Memory B cell (primary cell): ENCODE measurements at regions not wholly inside any gene's neighbourhood (a gene's known extent, or its start where the extent isn't known, plus 50 kb on each side); places are given as distances from the start of the nearest gene placed in this dataset.
"Not testable (repeated sequence)": the region's sequence is repeated elsewhere in the genome, so short reads cannot be mapped to it uniquely, and the experiment has no call there.

ENCODE experiments used
- ATAC-seq: fragments of 150-1000 bp; cut with Tn5 transposase; 2 replicates; pipeline ENCODE4 v1.10.0; 2021; ENCODE audit warnings: low read depth, mild to moderate bottlenecking, moderate library complexity
- DNase-seq, 2 donors: peaks; one replicate each; pipeline ENCODE4 v3.0.0; 2022; ENCODE audit warnings: low spot score in 2 of 2
- H3K27ac Mint-ChIP-seq: one replicate; pipeline ENCODE4 v1.8.0; 2022; ENCODE audit warnings: mild to moderate bottlenecking, moderate library complexity, mixed read lengths
- H3K27me3 Mint-ChIP-seq: one replicate; pipeline ENCODE4 v1.8.0; 2022; ENCODE audit warnings: mixed read lengths
- H3K36me3 Mint-ChIP-seq: one replicate; pipeline ENCODE4 v1.8.0; 2022; ENCODE audit warnings: mild to moderate bottlenecking, mixed read lengths
- H3K4me1 Mint-ChIP-seq: one replicate; pipeline ENCODE4 v1.8.0; 2022; ENCODE audit warnings: mixed read lengths
- H3K4me3 Mint-ChIP-seq: one replicate; pipeline ENCODE4 v1.8.0; 2022; ENCODE audit warnings: mild to moderate bottlenecking, moderate library complexity, mixed read lengths
- H3K9me3 Mint-ChIP-seq: one replicate; pipeline ENCODE4 v1.8.0; 2022; ENCODE audit warnings: mixed read lengths

DNA sequence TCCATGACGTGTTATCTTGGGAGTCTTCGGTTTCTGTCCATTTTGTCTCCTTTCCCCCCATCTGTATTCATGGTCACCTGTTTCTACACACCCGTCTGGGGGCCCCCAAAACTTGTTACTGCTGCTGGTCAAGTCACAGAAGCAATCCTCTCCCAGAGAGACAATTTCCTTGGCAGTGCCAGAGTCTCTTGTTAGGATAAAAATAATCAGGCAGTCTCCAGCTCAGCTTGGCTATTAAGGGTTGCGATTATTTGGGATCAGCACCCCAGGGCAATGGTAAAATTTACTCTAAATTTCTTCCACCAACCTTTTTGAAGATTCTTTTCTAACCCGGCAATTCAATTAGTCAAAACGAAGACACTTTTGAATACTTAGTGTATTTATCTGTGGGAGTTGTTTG is 229.1 kb upstream of the JARID2 start:
- no peak for DNase-seq
- no peak overlapping the region for H3K4me3 Mint-ChIP-seq
- ATAC-seq = no peak

DNA sequence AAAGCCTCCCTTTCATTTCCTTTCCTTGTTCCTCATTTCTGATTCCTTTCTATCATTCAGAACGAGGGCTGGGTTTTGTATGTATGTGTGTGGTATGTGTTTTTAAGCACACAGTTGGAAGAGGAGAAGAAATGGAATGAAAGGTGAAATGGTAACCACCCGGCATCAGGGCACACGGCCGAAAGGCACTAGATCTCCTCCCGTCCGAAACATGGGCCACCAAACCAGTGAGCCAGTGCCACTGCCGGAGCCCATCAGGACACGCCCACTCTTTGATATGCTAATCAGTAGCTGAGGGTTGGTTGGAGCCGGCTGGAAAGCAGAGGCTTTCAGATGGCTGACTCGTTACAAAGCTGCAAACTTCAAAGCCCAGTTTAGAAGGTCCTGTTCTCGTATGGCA is 228.6 kb upstream of the JARID2 start:
- Mint-ChIP-seq H3K27ac (no peak overlapping the region), H3K9me3 (no peaks in the 10 kb centered on the region), H3K27me3 (peaks cover 5% of the 10 kb centered on the region), H3K4me3 (no peak overlapping the region), H3K4me1 (peaks cover 11% of the 10 kb centered on the region), H3K36me3 (no peaks in the 10 kb centered on the region)
- ATAC-seq = no peak
- DNase-seq = no peak

More for the DNA sequence above, 229.1 kb upstream of the JARID2 start:
- Mint-ChIP-seq H3K27me3 (peaks cover 4% of the 10 kb centered on the region), H3K4me1 (peaks cover 8% of the 10 kb centered on the region), H3K27ac (no peak overlapping the region), H3K9me3 (no peaks in the 10 kb centered on the region), H3K36me3 (no peaks in the 10 kb centered on the region)

DNA sequence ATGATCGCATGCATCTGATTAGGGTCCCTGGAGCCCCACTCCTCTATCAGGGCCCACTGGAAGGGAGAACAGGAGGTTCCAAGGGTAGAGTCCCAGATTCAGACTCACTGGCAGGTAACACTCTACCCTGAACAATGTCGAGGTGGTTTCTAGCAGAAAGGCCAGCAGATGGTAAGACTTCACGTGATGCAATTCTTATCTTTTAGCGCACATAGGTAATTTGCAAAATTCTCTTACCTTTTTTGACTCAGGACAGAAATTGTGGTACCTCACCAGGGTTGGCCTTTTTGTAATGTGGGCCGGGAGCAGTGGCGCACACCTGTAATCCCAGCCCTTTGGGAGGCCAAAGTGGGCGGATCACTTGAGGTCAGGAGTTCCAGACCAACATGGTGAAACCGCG is 228.1 kb upstream of the JARID2 start:
- H3K4me3 Mint-ChIP-seq = no peak overlapping the region
- DNase-seq (no peak), ATAC-seq (no peak)
- H3K27me3 Mint-ChIP-seq = peaks cover 5% of the 10 kb centered on the region
- H3K36me3 Mint-ChIP-seq = no peaks in the 10 kb centered on the region
- H3K27ac Mint-ChIP-seq = no peak overlapping the region
- H3K9me3 Mint-ChIP-seq = no peaks in the 10 kb centered on the region
- H3K4me1 Mint-ChIP-seq = peaks cover 11% of the 10 kb centered on the region

DNA sequence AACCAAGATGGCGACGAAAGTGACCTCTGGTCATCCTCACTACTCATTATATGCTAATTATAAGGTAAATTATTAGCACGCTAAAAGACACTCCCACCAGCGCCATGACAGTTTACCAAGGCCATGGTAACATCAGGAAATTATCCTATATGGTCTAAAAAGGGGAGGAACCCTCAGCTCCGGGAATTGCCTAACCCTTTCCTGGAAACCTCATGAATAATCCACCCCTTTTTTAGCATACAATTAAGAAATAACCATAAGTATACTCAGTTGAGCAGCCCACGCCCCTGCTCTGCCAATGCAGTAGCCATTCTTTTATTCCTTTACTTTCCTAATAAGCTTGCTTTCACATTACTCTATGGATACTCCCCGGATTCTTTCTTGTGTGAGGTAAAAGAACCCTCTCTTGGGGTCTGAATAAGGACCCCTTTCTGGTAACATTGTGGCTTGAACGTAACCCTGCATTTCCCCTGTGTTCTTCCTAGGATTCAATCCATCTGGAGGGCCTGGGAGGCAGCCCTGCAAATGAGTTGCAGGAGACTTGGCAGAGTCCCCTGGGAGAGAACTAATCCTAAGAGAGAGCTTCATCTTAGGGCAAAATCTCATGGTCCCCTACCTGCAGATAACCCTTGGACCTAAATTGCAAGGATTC is 225.6 kb upstream of the JARID2 start:
- Mint-ChIP-seq H3K27ac (no peak overlapping the region), H3K4me3 (no peak overlapping the region)
- no peak for DNase-seq

DNA sequence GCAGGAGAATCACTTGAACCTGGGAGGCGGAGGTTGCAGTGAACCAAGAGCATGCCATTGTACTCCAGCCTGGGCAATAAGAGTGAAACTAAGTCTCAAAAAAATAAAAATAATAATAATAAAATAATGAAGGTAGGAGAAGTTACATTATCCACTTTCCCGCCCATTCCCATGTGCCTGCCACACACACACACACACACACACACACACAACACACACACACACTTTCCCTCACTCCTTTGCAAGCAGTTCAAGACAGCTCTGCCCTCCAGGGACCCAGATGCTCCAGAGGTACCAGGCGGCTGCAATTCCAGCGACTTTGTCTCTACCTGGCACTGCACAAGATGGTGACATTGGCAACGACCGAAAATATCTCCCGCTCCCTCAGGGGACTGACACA is 224.8 kb upstream of the JARID2 start:
- Mint-ChIP-seq H3K36me3 (no peaks in the 10 kb centered on the region), H3K27ac (no peak overlapping the region), H3K27me3 (peaks cover 5% of the 10 kb centered on the region), H3K4me3 (no peak overlapping the region), H3K4me1 (peaks cover 16% of the 10 kb centered on the region), H3K9me3 (no peaks in the 10 kb centered on the region)
- ATAC-seq (no peak), DNase-seq (no peak)

More for the DNA sequence above, 225.6 kb upstream of the JARID2 start:
- ATAC-seq = no peak
- H3K4me1 Mint-ChIP-seq = peaks cover 16% of the 10 kb centered on the region
- H3K36me3 Mint-ChIP-seq = no peaks in the 10 kb centered on the region
- peaks cover 5% of the 10 kb centered on the region for H3K27me3 Mint-ChIP-seq
- H3K9me3 Mint-ChIP-seq = no peaks in the 10 kb centered on the region

DNA sequence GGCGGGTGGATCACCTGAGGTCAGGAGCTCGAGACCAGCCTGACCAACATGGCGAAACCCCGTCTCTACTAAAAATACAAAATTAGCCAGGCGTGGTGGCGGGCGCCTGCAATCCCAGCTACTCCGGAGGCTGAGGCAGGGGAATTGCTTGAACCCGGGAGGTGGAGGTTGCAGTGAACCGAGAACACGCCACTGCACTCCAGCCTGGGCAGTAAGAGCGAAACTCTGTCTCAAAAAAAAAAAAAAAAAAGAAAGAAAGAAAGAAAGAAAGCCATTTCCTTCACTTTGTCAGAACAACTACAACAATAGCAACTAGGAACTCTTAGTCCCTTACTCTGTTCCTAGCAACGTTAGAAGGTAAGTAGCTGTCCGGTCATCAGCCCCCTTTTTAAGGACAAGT is 222.9 kb upstream of the JARID2 start:
- not testable (repeated sequence) for H3K27me3 Mint-ChIP-seq, DNase-seq, ATAC-seq, H3K36me3 Mint-ChIP-seq, H3K9me3 Mint-ChIP-seq
- peak overlapping the region; percentile 77 for H3K4me3 Mint-ChIP-seq
- peak overlapping the region; percentile 38 for H3K27ac Mint-ChIP-seq
- peaks cover 11% of the 10 kb centered on the region for H3K4me1 Mint-ChIP-seq

DNA sequence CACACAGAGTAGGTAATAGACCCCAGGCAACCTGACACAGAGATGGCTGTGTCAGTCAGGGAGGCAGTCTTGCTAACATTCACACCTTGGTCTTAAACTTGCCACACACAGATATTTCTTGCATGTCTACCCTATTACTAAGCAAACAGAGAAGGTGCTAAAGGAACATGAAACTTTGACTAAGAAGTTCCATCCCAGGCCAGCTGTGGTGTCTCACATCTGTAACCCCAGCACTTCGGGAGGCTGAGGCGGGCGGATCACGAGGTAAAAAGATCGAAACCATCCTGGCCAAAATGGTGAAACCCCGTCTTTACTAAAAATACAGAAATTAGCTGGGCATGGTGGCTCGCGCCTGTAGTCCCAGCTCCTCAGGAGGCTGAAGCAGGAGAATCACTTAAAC is 222.4 kb upstream of the JARID2 start:
- H3K27ac Mint-ChIP-seq = peak overlapping the region; percentile 38
- no peak for DNase-seq
- peaks cover 5% of the 10 kb centered on the region for H3K27me3 Mint-ChIP-seq
- no peaks in the 10 kb centered on the region for H3K36me3 Mint-ChIP-seq
- H3K9me3 Mint-ChIP-seq = peaks cover 3% of the 10 kb centered on the region
- ATAC-seq = peak; percentile 64
- H3K4me1 Mint-ChIP-seq = peaks cover 11% of the 10 kb centered on the region
- H3K4me3 Mint-ChIP-seq = peak overlapping the region; percentile 77

DNA sequence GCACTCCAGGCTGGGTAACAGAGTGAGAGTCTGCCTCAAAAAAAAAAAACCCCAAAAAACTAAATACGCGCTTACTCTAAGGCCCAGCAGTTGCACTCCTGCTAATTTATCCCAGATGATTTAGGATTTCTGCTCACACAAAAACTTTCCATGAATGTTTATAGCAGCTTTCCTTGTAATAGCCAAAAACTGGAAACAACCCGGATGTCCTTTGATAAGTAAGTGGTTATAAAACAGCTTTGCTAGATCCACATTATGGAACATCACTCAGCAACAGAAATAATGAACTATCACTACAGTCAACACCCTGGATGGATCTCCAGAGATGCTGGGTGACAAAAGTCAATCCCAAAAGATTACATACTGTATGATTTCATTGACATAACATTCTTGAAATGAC is 220.4 kb upstream of the JARID2 start:
- Mint-ChIP-seq H3K36me3 (no peaks in the 10 kb centered on the region), H3K4me3 (no peak overlapping the region), H3K9me3 (peaks cover 3% of the 10 kb centered on the region), H3K27me3 (peaks cover 5% of the 10 kb centered on the region), H3K27ac (no peak overlapping the region), H3K4me1 (peaks cover 11% of the 10 kb centered on the region)
- ATAC-seq = no peak
- DNase-seq = no peak

DNA sequence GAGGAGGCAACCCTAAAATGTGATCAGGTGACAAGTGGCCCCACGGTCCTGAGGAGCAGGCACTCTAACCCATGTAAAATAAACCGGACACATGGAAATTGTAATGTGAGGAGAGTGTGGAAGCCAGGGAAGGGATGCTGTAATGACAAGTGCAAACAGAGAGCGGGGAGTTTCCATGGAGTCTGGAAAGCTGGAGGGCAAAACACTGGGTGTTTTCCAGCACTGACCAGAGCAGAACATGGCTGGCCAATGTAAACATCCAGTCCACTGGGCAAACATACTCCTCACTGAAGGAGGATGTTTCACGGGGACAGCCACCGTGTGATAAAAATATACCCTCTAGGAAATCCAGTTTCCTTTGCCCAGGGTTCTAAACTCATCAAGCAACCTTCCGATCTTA is 219.0 kb upstream of the JARID2 start:
- Mint-ChIP-seq H3K4me3 (no peak overlapping the region), H3K36me3 (no peaks in the 10 kb centered on the region), H3K4me1 (peaks cover 7% of the 10 kb centered on the region), H3K27ac (no peak overlapping the region), H3K27me3 (peaks cover 1% of the 10 kb centered on the region), H3K9me3 (peaks cover 3% of the 10 kb centered on the region)
- ATAC-seq = no peak
- DNase-seq = no peak

DNA sequence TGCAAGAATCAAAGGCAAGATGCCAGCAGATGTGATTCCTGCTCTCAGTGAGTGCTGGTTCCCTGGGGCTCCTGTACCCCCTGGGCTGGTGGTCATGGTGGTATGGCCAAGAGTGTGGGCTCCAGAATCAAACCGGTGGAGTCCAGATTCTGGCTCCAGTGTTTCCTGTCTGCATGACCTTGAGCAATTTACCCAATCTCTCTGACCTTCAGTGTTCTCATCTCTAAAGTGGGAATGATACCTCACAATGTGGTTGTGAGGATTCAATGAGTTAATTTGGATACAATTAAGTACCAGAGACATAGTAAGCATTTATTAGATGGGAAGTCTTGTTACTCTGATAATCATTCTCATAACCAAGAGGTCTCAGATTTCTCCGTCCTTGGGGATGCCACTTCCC is 218.4 kb upstream of the JARID2 start:
- H3K27ac Mint-ChIP-seq = no peak overlapping the region
- ATAC-seq = no peak
- H3K27me3 Mint-ChIP-seq = no peaks in the 10 kb centered on the region
- no peak for DNase-seq
- H3K9me3 Mint-ChIP-seq = peaks cover 3% of the 10 kb centered on the region
- peaks cover 5% of the 10 kb centered on the region for H3K4me1 Mint-ChIP-seq
- H3K36me3 Mint-ChIP-seq = no peaks in the 10 kb centered on the region
- H3K4me3 Mint-ChIP-seq = no peak overlapping the region

DNA sequence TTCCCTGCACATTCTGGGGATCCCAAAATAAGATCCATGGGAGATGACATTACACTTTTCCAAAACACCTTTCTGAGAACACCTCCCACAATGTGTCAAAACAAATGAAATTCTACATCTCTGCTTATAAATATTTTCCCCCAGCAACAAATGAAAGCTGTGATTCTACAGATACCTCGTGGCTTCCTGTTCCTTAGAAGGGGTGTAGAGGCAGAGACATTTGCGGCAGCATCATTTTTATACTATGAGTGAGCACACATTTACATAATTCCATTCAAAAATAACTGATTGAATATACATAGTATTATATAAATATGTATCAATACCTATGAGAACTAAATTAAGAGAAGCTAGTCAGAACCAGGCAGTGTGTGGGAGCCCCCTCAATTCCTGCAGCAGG is 213.9 kb upstream of the JARID2 start:
- H3K4me1 Mint-ChIP-seq = peaks cover 2% of the 10 kb centered on the region
- H3K4me3 Mint-ChIP-seq = no peak overlapping the region
- H3K27me3 Mint-ChIP-seq = no peaks in the 10 kb centered on the region
- no peaks in the 10 kb centered on the region for H3K36me3 Mint-ChIP-seq
- peaks cover 3% of the 10 kb centered on the region for H3K9me3 Mint-ChIP-seq
- H3K27ac Mint-ChIP-seq = no peak overlapping the region
- no peak for ATAC-seq
- DNase-seq = no peak

DNA sequence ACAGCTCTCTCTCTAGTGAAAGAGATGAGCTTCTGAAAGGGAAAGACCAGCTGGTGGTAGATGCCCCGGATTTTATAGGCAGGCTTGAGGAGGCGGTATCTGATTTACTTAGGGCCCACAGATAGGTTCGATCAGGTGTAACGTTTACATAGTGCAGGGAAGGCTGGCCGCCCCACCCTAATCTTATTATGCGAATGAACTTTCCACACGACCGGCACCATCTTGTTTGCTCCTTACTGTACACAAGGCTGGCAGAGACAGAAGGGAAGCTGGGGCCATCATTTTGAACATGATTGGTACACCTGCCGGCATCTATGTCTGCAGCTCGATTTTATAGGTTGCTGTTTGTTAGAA is 212.0 kb upstream of the JARID2 start:
- DNase-seq (no peak), ATAC-seq (no peak)
- Mint-ChIP-seq H3K27ac (no peak overlapping the region), H3K27me3 (no peaks in the 10 kb centered on the region), H3K4me3 (no peak overlapping the region), H3K4me1 (peaks cover 2% of the 10 kb centered on the region), H3K36me3 (no peaks in the 10 kb centered on the region), H3K9me3 (no peaks in the 10 kb centered on the region)

DNA sequence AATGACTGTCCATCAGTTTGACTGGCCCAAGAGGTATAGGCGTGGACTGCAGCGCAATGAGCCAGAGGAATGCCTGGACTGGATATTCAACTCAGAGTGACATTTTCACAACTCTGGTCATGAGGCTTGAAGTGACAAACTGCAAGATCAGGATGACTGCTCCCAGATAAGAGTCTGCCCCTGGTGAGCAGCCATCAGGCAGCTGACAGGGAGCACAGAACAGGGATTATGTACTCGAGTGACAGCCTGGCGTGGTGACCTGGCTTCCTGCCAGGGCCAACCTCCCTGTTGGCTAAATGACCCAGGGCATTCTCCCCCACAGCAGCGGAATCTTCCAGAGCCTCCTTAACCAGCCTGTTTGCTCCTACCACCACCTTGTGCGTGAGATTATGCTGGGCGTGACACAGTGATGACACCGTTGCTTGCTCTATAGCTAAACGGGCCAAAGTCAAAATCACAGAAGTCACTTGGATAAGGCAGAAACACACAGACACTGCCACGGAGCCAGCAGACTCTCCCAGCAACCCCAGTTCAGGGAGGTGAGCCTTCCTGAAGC is 209.1 kb upstream of the JARID2 start:
- H3K36me3 Mint-ChIP-seq = no peaks in the 10 kb centered on the region
- DNase-seq (no peak), ATAC-seq (no peak)
- H3K9me3 Mint-ChIP-seq = no peaks in the 10 kb centered on the region
- H3K4me1 Mint-ChIP-seq = peaks cover 2% of the 10 kb centered on the region
- H3K27me3 Mint-ChIP-seq = no peaks in the 10 kb centered on the region
- H3K4me3 Mint-ChIP-seq = no peak overlapping the region
- H3K27ac Mint-ChIP-seq = no peak overlapping the region

DNA sequence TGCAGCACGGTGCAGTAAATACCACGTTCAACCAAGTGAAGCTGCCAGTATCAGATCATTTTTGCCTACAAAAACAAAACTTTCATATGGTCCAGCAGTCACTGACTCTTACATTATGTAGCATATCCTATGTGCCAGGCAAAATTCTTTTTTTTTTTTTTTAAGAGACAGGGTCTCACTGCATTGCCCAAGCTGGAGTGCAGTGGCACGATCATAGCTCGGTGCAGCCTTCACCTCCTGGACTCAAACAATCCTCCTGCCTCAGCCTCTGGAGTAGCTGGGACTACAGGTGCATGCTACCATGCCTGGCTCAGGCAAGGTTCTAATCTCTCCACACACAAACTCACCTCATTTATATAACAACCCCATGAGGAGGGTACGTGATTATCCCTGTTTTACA is 208.6 kb upstream of the JARID2 start:
- no peak overlapping the region for H3K4me3 Mint-ChIP-seq

More for the DNA sequence above, 208.6 kb upstream of the JARID2 start:
- Mint-ChIP-seq H3K9me3 (no peaks in the 10 kb centered on the region), H3K4me1 (peaks cover 2% of the 10 kb centered on the region), H3K27ac (no peak overlapping the region), H3K27me3 (no peaks in the 10 kb centered on the region), H3K36me3 (no peaks in the 10 kb centered on the region)
- DNase-seq (no peak), ATAC-seq (no peak)
